MM.1S (cell line): ENCODE measurements at regions not wholly inside any gene's neighbourhood (a gene's known extent, or its start where the extent isn't known, plus 50 kb on each side); places are given as distances from the start of the nearest gene placed in this dataset.
"Not testable (repeated sequence)": the region's sequence is repeated elsewhere in the genome, so short reads cannot be mapped to it uniquely, and the experiment has no call there.

Experiments
- CTCF ChIP-seq: fragments of 300-600 bp; sonication (generic); IDR thresholded peaks from 2 replicates; pipeline ENCODE4 v1.5.1; 2016; ENCODE audit warnings: antibody characterized with exemption, low read length, mixed read lengths
- EZH2phosphoT487 ChIP-seq: fragments of 300-600 bp; sonication (generic); IDR thresholded peaks from 2 replicates; pipeline ENCODE4 v1.6.1; 2018; ENCODE audit warnings: antibody characterized with exemption, low read length

- not testable (repeated sequence) for TF ChIP-seq CTCF, EZH2phosphoT487
Measured at GRCh38 chr9:1187137-1187536, 137.0 kb downstream of the DMRT2 start.
